ENCODE measurements at regions not wholly inside any gene's neighbourhood (a gene's known extent, or its start where the extent isn't known, plus 50 kb on each side); places are given as distances from the start of the nearest gene placed in this dataset.

GRCh38 chr12:3959799-3960560, 86.8 kb upstream of the PARP11 start:
- DNase-seq (ENCODE audit: extremely low read depth, insufficient read length), result no peak
- Histone ChIP-seq H3K4me3 (replicated peaks; ENCODE audit: low read depth, low read length) (no peak overlapping the region), H3K27me3 (replicated peaks; ENCODE audit: control insufficient read depth, insufficient read depth, low read length) (no peaks in the 10 kb centered on the region), H3K36me3 (ENCODE audit: control insufficient read depth, insufficient read depth, low read length) (no peaks in the 10 kb centered on the region)
- TF ChIP-seq, protein P1, sequence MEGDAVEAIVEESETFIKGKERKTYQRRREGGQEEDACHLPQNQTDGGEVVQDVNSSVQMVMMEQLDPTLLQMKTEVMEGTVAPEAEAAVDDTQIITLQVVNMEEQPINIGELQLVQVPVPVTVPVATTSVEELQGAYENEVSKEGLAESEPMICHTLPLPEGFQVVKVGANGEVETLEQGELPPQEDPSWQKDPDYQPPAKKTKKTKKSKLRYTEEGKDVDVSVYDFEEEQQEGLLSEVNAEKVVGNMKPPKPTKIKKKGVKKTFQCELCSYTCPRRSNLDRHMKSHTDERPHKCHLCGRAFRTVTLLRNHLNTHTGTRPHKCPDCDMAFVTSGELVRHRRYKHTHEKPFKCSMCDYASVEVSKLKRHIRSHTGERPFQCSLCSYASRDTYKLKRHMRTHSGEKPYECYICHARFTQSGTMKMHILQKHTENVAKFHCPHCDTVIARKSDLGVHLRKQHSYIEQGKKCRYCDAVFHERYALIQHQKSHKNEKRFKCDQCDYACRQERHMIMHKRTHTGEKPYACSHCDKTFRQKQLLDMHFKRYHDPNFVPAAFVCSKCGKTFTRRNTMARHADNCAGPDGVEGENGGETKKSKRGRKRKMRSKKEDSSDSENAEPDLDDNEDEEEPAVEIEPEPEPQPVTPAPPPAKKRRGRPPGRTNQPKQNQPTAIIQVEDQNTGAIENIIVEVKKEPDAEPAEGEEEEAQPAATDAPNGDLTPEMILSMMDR (IDR thresholded peaks at IDR 0.05; ENCODE audit: insufficient read depth, low read length, poor library complexity, severe bottlenecking), result no peak

DNA sequence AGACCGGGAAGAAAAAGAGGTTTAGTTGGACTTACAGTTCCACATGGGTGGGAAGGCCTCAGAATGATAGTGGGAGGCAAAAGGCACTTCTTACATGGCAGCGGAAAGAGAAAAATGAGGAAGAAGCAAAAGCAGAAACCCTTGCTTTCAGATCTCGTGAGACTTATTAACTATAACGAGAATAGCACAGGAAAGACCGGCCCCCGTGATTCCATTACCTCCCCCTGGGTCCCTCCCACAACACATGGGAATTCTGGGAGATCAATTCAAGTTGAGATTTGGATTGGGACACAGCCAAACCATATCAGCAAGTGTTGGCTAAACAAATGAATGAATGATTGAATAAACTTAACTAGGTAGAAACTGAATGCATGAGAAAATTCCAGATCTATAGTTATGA, 85.3 kb upstream of the PARP11 start:
- TF ChIP-seq, protein P1 (IDR thresholded peaks at IDR 0.05; ENCODE audit: insufficient read depth, low read length, poor library complexity, severe bottlenecking), result no peak
- DNase-seq (ENCODE audit: extremely low read depth, insufficient read length), result no peak
- Histone ChIP-seq H3K27me3 (replicated peaks; ENCODE audit: control insufficient read depth, insufficient read depth, low read length) (no peaks in the 10 kb centered on the region), H3K4me3 (replicated peaks; ENCODE audit: low read depth, low read length) (no peak overlapping the region), H3K36me3 (ENCODE audit: control insufficient read depth, insufficient read depth, low read length) (no peaks in the 10 kb centered on the region)

DNA sequence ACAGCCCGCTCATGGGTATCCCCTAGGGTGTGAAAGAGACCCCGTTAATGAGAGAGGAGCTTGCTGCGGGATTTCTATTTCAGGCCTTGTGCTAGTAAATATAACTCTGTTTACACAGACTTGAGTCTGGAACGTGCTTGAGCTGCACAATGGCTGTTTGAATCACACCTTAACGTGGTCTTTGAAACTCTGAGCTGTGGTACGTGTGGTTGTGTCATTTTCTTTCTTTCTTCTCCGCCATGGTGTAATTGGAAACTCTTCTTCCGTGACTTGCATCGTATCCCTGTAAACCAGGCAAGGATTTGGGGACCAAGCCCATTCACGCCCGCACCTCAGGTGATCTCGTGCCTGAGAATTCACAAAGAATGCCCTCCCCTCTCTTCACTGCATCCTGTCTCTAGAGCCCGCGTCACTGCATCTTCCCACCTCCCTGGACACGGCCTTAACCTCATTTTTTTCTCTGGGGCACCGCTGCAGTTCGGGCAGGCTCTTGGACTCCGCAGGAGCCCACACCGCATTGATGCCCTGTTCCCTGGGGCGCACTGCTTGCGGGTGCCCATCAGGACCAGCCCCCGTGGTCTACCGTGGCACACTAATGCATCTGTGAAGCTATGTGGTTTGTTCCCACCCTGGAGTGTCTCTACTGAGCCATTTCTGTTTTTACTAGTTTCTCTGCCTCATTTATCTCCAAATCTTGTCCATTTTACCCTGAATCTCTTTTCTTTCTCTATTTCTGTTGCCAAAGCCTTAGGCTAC, 78.4 kb upstream of the PARP11 start:
- TF ChIP-seq, protein P1 (IDR thresholded peaks at IDR 0.05; ENCODE audit: insufficient read depth, low read length, poor library complexity, severe bottlenecking), result no peak
- Histone ChIP-seq H3K4me3 (replicated peaks; ENCODE audit: low read depth, low read length) (no peak overlapping the region), H3K27me3 (replicated peaks; ENCODE audit: control insufficient read depth, insufficient read depth, low read length) (no peaks in the 10 kb centered on the region), H3K36me3 (ENCODE audit: control insufficient read depth, insufficient read depth, low read length) (no peaks in the 10 kb centered on the region)
- no peak for DNase-seq (ENCODE audit: extremely low read depth, insufficient read length)

GRCh38 chr12:3950714-3951320, 77.6 kb upstream of the PARP11 start:
- no peak for DNase-seq (ENCODE audit: extremely low read depth, insufficient read length)
- TF ChIP-seq, protein P1 (IDR thresholded peaks at IDR 0.05; ENCODE audit: insufficient read depth, low read length, poor library complexity, severe bottlenecking), result no peak
- Histone ChIP-seq H3K4me3 (replicated peaks; ENCODE audit: low read depth, low read length) (no peak overlapping the region), H3K27me3 (replicated peaks; ENCODE audit: control insufficient read depth, insufficient read depth, low read length) (no peaks in the 10 kb centered on the region), H3K36me3 (ENCODE audit: control insufficient read depth, insufficient read depth, low read length) (no peaks in the 10 kb centered on the region)

DNA sequence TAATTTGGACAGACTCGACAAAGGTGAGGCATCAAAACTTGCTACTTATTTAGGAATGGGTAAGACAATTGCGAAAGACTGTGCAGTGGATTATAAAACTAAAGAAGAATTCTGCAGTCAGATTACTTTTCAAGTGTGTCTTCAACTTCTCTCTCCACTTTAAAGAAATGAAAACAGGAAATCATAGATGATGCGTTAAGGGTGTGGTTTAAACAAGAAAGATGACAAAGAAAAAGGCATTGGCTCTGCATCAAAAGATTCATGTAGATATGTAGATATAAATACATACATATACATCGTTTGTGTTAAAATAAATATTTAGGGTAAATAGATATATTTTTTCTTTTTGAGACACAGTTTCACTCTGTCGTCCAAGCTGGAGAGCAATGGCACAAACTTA, 74.6 kb upstream of the PARP11 start:
- no peaks in the 10 kb centered on the region for H3K36me3 ChIP-seq (ENCODE audit: control insufficient read depth, insufficient read depth, low read length)
- DNase-seq (ENCODE audit: extremely low read depth, insufficient read length), result no peak
- H3K27me3 ChIP-seq (replicated peaks; ENCODE audit: control insufficient read depth, insufficient read depth, low read length), result no peaks in the 10 kb centered on the region
- TF ChIP-seq, protein P1 (IDR thresholded peaks at IDR 0.05; ENCODE audit: insufficient read depth, low read length, poor library complexity, severe bottlenecking), result no peak
- H3K4me3 ChIP-seq (replicated peaks; ENCODE audit: low read depth, low read length), result no peak overlapping the region

All from GM06990 (cell line).